ENCODE measurements at regions not wholly inside any gene's neighbourhood (a gene's known extent, or its start where the extent isn't known, plus 50 kb on each side); places are given as distances from the start of the nearest gene placed in this dataset.

DNA sequence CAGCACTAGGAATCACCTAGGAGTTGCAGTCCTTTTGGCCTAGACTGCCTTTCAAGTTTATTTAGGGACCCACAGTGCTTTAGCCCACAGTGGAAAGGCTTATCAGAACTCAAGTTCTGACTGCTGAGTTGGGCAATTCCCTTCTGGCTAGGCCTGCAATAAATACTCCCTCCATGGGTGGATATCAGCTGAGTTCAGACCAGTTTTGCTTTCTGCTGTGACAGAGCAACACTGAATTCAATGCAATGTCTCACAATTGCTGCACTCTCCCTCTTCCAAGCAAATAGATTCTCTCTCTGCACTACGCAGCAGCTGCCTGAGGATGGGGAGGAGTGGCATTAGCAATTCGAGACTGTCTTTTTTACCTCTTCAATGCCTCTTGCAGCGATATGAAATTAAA is 1153.3 kb downstream of the SORCS1 start:
- H3K4me2 ChIP-seq (ENCODE audit: low read depth, low read length): no peak overlapping the region
- intact Hi-C loops (cut with micrococcal nuclease) (no loop called here), in situ Hi-C loops (cut with MboI; ENCODE audit: low sequenced_read_pairs) (no loop called here), dilution Hi-C loops (cut with HindIII; ENCODE audit: low sequenced_read_pairs, unreplicated experiment) (no loop called here)
- H3K4me3 ChIP-seq (ENCODE audit: insufficient read depth, low read depth, low read length): no peak overlapping the region
- no peaks in the 10 kb centered on the region for H3K79me1 ChIP-seq (ENCODE audit: low read depth in 1 of 2, low read length in 2 of 2)
- H2BK20ac ChIP-seq (ENCODE audit: low read depth, low read length): no peak overlapping the region
- POLR2A ChIA-PET (ENCODE audit: unreplicated experiment): no interaction called here
- no peak overlapping the region for H2AK5ac ChIP-seq (ENCODE audit: low read depth, low read length)
- no TSS peak for BruUV-seq (replicated peaks)
- no peak overlapping the region for H3K4ac ChIP-seq (ENCODE audit: low read depth, low read length)
- H4K5ac ChIP-seq (ENCODE audit: low read depth, low read length): no peak overlapping the region
- H2BK5ac ChIP-seq (ENCODE audit: low read depth, low read length, poor library complexity, severe bottlenecking): no peak overlapping the region
- H3K18ac ChIP-seq (ENCODE audit: low read depth, low read length): no peak overlapping the region
- no peak overlapping the region for H3K9ac ChIP-seq (ENCODE audit: low read depth, low read length)
- H3K14ac ChIP-seq (replicated peaks; ENCODE audit: low read depth, low read length): no peak overlapping the region
- no peak overlapping the region for H2BK15ac ChIP-seq (ENCODE audit: low read depth, low read length)
- H2BK120ac ChIP-seq (ENCODE audit: low read depth, low read length): no peak overlapping the region
- no CpG with 5 or more reads among the region's 3 CpGs for WGBS, 2 experiments (ENCODE audit: extremely low coverage in 2 of 2, insufficient read length in 1 of 2)
- H3K36me3 ChIP-seq (ENCODE audit: control insufficient read depth, insufficient read depth, low read length): no peaks in the 10 kb centered on the region
- H4K91ac ChIP-seq (ENCODE audit: insufficient read depth, low read depth, low read length): no peak overlapping the region
- no peak overlapping the region for H3K23ac ChIP-seq (ENCODE audit: low read depth, low read length)
- no peak for DNase-seq
- CTCF ChIA-PET: no interaction called here
- H2AFZ ChIP-seq (replicated peaks; ENCODE audit: low read length, poor library complexity): no peak overlapping the region
- no peaks in the 10 kb centered on the region for H3K27me3 ChIP-seq (ENCODE audit: control insufficient read depth, insufficient read depth, low read length)
- no peak overlapping the region for H4K8ac ChIP-seq (ENCODE audit: low read depth in 2 of 2, low read length in 2 of 2)
- TF ChIP-seq CHD1 (IDR thresholded peaks at IDR 0.05; ENCODE audit: low read depth, low read length) (no peak), CTCF (conservative IDR thresholded peaks at IDR 0.05; ENCODE audit: low read depth, low read length) (no peak), BHLHE40 (IDR thresholded peaks at IDR 0.05; ENCODE audit: low read depth, low read length) (no peak), CEBPB (IDR thresholded peaks at IDR 0.05; ENCODE audit: low read depth, low read length) (no peak), NFE2L2 (IDR thresholded peaks at IDR 0.05; ENCODE audit: low read depth, low read length) (no peak), MAFK (IDR thresholded peaks at IDR 0.05; ENCODE audit: low read depth, low read length) (no peak), SMC3 (IDR thresholded peaks at IDR 0.05; ENCODE audit: low read depth, low read length) (no peak), MAZ (IDR thresholded peaks at IDR 0.05; ENCODE audit: borderline replicate concordance, low read depth, low read length) (no peak), FOS (IDR thresholded peaks at IDR 0.05; ENCODE audit: low read depth, low read length) (no peak), RCOR1 (IDR thresholded peaks at IDR 0.05; ENCODE audit: insufficient replicate concordance, low read length) (no peak), RAD21 (IDR thresholded peaks at IDR 0.05; ENCODE audit: low read length) (no peak), MXI1 (IDR thresholded peaks at IDR 0.05; ENCODE audit: borderline replicate concordance, low read depth, low read length) (no peak), RFX5 (IDR thresholded peaks at IDR 0.05; ENCODE audit: low read depth, low read length) (no peak), POLR2A (IDR thresholded peaks at IDR 0.05; ENCODE audit: low read depth, low read length) (no peak)
- TF ChIP-seq, protein P1, sequence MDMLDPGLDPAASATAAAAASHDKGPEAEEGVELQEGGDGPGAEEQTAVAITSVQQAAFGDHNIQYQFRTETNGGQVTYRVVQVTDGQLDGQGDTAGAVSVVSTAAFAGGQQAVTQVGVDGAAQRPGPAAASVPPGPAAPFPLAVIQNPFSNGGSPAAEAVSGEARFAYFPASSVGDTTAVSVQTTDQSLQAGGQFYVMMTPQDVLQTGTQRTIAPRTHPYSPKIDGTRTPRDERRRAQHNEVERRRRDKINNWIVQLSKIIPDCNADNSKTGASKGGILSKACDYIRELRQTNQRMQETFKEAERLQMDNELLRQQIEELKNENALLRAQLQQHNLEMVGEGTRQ (IDR thresholded peaks at IDR 0.05; ENCODE audit: low read depth, low read length): no peak
- TF ChIP-seq, protein P2, sequence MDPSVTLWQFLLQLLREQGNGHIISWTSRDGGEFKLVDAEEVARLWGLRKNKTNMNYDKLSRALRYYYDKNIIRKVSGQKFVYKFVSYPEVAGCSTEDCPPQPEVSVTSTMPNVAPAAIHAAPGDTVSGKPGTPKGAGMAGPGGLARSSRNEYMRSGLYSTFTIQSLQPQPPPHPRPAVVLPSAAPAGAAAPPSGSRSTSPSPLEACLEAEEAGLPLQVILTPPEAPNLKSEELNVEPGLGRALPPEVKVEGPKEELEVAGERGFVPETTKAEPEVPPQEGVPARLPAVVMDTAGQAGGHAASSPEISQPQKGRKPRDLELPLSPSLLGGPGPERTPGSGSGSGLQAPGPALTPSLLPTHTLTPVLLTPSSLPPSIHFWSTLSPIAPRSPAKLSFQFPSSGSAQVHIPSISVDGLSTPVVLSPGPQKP (IDR thresholded peaks at IDR 0.05; ENCODE audit: borderline replicate concordance, low read depth, low read length): no peak
- no peak for ATAC-seq (ENCODE audit: low read depth)
- H3K56ac ChIP-seq (ENCODE audit: extremely low read depth, insufficient read depth, low read length): no peak overlapping the region
- H3K9me1 ChIP-seq (ENCODE audit: insufficient read depth, low read length): no peaks in the 10 kb centered on the region
- no peak overlapping the region for H2AK9ac ChIP-seq (replicated peaks; ENCODE audit: low read depth, low read length, poor library complexity)
- no peak overlapping the region for H3K27ac ChIP-seq (ENCODE audit: insufficient read depth, low read length)
- H4K20me1 ChIP-seq (ENCODE audit: insufficient read depth, low read length): no peaks in the 10 kb centered on the region
- H3K9me3 ChIP-seq (ENCODE audit: control insufficient read depth, insufficient read depth, low read length): peaks cover 16% of the 10 kb centered on the region
- H3K4me1 ChIP-seq (ENCODE audit: control insufficient read depth, insufficient read depth, low read length): no peaks in the 10 kb centered on the region
